Mesenchymal stem cell (in vitro differentiated cells and primary cell): ENCODE measurements at regions not wholly inside any gene's neighbourhood (a gene's known extent, or its start where the extent isn't known, plus 50 kb on each side); places are given as distances from the start of the nearest gene placed in this dataset.

Experiments
- DNase-seq: peaks from one replicate; pipeline ENCODE4 v3.0.0-alpha.2; 2013
- H2AFZ ChIP-seq: one replicate; pipeline ENCODE4 v1.6.1; 2013; ENCODE audit warnings: low read depth, mild to moderate bottlenecking, control low read depth, inconsistent platforms, low read length, moderate library complexity
- H2AK5ac ChIP-seq: 2 replicates; pipeline ENCODE4 v1.6.1; 2013; ENCODE audit warnings: low read length, moderate library complexity, mild to moderate bottlenecking, inconsistent platforms; ENCODE audit not compliant: severe bottlenecking
- H2BK120ac ChIP-seq: one replicate; pipeline ENCODE4 v1.6.1; 2013; ENCODE audit warnings: low read depth, mild to moderate bottlenecking, inconsistent platforms, low read length, moderate library complexity
- H2BK12ac ChIP-seq, 2 experiments: one replicate each; pipeline ENCODE4 v1.6.1; 2013; ENCODE audit warnings: inconsistent platforms in 2 of 2, low read length in 2 of 2, mild to moderate bottlenecking in 2 of 2, moderate library complexity in 2 of 2, control low read depth in 1 of 2
- H2BK15ac ChIP-seq: one replicate; pipeline ENCODE4 v1.6.1; 2013; ENCODE audit warnings: mild to moderate bottlenecking, low read depth, inconsistent platforms; ENCODE audit not compliant: poor library complexity, severe bottlenecking
- H2BK5ac ChIP-seq: 2 replicates; pipeline ENCODE4 v1.6.1; 2013; ENCODE audit warnings: low read depth, mild to moderate bottlenecking, low read length, control low read depth, inconsistent platforms; ENCODE audit not compliant: poor library complexity, severe bottlenecking
- H3K14ac ChIP-seq, 2 experiments: one replicate each; pipeline ENCODE4 v1.6.1; 2013; ENCODE audit warnings: inconsistent platforms in 2 of 2, low read length in 2 of 2, control low read depth in 1 of 2, mild to moderate bottlenecking in 1 of 2, moderate library complexity in 1 of 2
- H3K18ac ChIP-seq, 2 experiments: one replicate each; pipeline ENCODE4 v1.6.1; 2013; ENCODE audit warnings: inconsistent platforms in 2 of 2, low read length in 2 of 2, control low read depth in 1 of 2, low read depth in 1 of 2, mild to moderate bottlenecking in 1 of 2
- H3K23ac ChIP-seq, 2 experiments: one replicate each; pipeline ENCODE4 v1.6.1; 2013; ENCODE audit warnings: inconsistent platforms in 2 of 2, low read length in 2 of 2, mild to moderate bottlenecking in 2 of 2, moderate library complexity in 2 of 2, control low read depth in 1 of 2
- H3K27ac ChIP-seq: 2 replicates; pipeline ENCODE4 v1.5.1; 2013; ENCODE audit warnings: mild to moderate bottlenecking, moderate library complexity, low read length, control low read depth, inconsistent platforms; ENCODE audit not compliant: poor library complexity, severe bottlenecking
- H3K27me3 ChIP-seq, 2 experiments: 2 replicates each; pipeline versions ENCODE4 v1.6.1 to v1.7.0; 2013; ENCODE audit warnings: low read length in 2 of 2, mild to moderate bottlenecking in 2 of 2, moderate library complexity in 2 of 2, control low read depth in 1 of 2, inconsistent platforms in 1 of 2; ENCODE audit not compliant: control insufficient read depth in 1 of 2, insufficient read depth in 1 of 2
- H3K36me3 ChIP-seq, 2 experiments: 2 replicates each; pipeline versions ENCODE4 v1.6.1 to v1.7.0; 2013; ENCODE audit warnings: low read length in 2 of 2, control low read depth in 1 of 2, inconsistent platforms in 1 of 2, low read depth in 1 of 2, mild to moderate bottlenecking in 1 of 2; ENCODE audit not compliant: insufficient read depth in 2 of 2, control insufficient read depth in 1 of 2
- H3K4ac ChIP-seq, 2 experiments: one replicate each; pipeline ENCODE4 v1.6.1; 2013; ENCODE audit warnings: inconsistent platforms in 2 of 2, low read length in 2 of 2, mild to moderate bottlenecking in 2 of 2, moderate library complexity in 2 of 2, control low read depth in 1 of 2, low read depth in 1 of 2
- H3K4me1 ChIP-seq: 2 replicates; pipeline ENCODE4 v1.6.1; 2013; ENCODE audit warnings: low read depth, low read length, control low read depth; ENCODE audit not compliant: control insufficient read depth, insufficient read depth
- H3K4me2 ChIP-seq: 2 replicates; pipeline ENCODE4 v1.6.1; 2013; ENCODE audit warnings: low read length, mild to moderate bottlenecking, inconsistent platforms; ENCODE audit not compliant: poor library complexity, severe bottlenecking
- H3K4me3 ChIP-seq, 2 experiments: 2 replicates each; pipeline versions ENCODE4 v1.5.1 to v1.7.0; 2013; ENCODE audit warnings: low read length in 2 of 2, mild to moderate bottlenecking in 2 of 2, control low read depth in 1 of 2, low read depth in 1 of 2; ENCODE audit not compliant: insufficient read depth in 1 of 2
- H3K79me1 ChIP-seq: replicated peaks from 2 replicates; pipeline ENCODE4 v1.6.1; 2013; ENCODE audit warnings: mild to moderate bottlenecking, control low read depth, low read length, inconsistent platforms; ENCODE audit not compliant: poor library complexity, severe bottlenecking
- H3K9ac ChIP-seq: 2 replicates; pipeline ENCODE4 v1.7.0; 2013; ENCODE audit warnings: mild to moderate bottlenecking, low read length, moderate library complexity
- H3K9me3 ChIP-seq: 2 replicates; pipeline ENCODE4 v1.7.0; 2013; ENCODE audit warnings: mild to moderate bottlenecking, low read length; ENCODE audit not compliant: control insufficient read depth
- H4K8ac ChIP-seq: one replicate; pipeline ENCODE4 v1.6.1; 2013; ENCODE audit warnings: inconsistent platforms, mild to moderate bottlenecking, low read length, moderate library complexity
- H4K91ac ChIP-seq: one replicate; pipeline ENCODE4 v1.6.1; 2013; ENCODE audit warnings: mild to moderate bottlenecking, low read length, inconsistent platforms
- WGBS: methylation state at CpG from one replicate; pipeline ENCODE4 v1.1.7; 2013; ENCODE audit warnings: mixed read lengths; 5-methylcytosine and 5-hydroxymethylcytosine counted together

DNA sequence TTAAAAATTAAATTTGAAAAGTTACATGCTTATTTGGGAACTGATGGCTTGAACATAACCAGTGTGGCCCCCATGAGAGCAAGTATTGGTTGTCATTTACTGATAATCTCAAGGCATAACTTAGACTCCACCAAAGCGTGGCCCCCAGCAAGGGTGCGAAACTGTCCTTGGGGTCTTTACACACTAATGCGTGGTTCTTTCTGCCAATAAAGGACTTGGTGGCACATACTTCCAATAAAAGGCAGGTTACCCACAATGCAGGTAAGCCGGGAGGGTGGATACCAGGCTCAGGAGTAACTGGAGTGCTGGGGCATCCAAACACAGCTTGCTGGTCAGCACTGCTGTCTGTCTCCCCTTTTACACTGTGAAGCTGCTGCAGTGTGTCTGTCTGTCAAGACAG lies 278.2 kb upstream of the NCKAP5 start:
- Histone ChIP-seq H4K8ac (no peak overlapping the region), H3K4me2 (no peak overlapping the region), H3K4me1 (peaks cover 8% of the 10 kb centered on the region), H3K23ac (no peak overlapping the region), H3K4ac (no peak overlapping the region), H3K27me3 (no peaks in the 10 kb centered on the region), H3K79me1 (no peaks in the 10 kb centered on the region), H2AK5ac (no peak overlapping the region), H2AFZ (no peak overlapping the region), H3K36me3 (no peaks in the 10 kb centered on the region), H2BK12ac (no peak overlapping the region), H3K9me3 (no peaks in the 10 kb centered on the region), H4K91ac (no peak overlapping the region), H2BK120ac (no peak overlapping the region), H2BK5ac (no peak overlapping the region), H3K4me3 (no peak overlapping the region), H3K9ac (no peak overlapping the region), H2BK15ac (no peak overlapping the region), H3K14ac (no peak overlapping the region), H3K27ac (no peak overlapping the region), H3K18ac (no peak overlapping the region)
- 90% methylated on average over 4 of the region's 4 CpGs for WGBS
- no peak for DNase-seq

GRCh38 chr2:133847591-133847990 lies 279.3 kb upstream of the NCKAP5 start:
- H2BK5ac ChIP-seq: no peak overlapping the region
- 95% methylated on average over 4 of the region's 5 CpGs for WGBS
- no peak overlapping the region for H3K18ac ChIP-seq
- no peak overlapping the region for H3K4ac ChIP-seq
- no peak overlapping the region for H3K4me2 ChIP-seq
- H2BK120ac ChIP-seq: no peak overlapping the region
- no peaks in the 10 kb centered on the region for H3K36me3 ChIP-seq
- DNase-seq: no peak
- no peaks in the 10 kb centered on the region for H3K79me1 ChIP-seq
- peaks cover 4% of the 10 kb centered on the region for H3K9me3 ChIP-seq
- H4K91ac ChIP-seq: no peak overlapping the region
- H2BK15ac ChIP-seq: no peak overlapping the region
- H4K8ac ChIP-seq: no peak overlapping the region
- no peak overlapping the region for H3K14ac ChIP-seq
- no peak overlapping the region for H3K4me3 ChIP-seq
- no peak overlapping the region for H3K27ac ChIP-seq
- no peak overlapping the region for H3K9ac ChIP-seq
- H2AFZ ChIP-seq: no peak overlapping the region
- H2BK12ac ChIP-seq: no peak overlapping the region
- H3K4me1 ChIP-seq: peaks cover 6% of the 10 kb centered on the region
- H3K23ac ChIP-seq: no peak overlapping the region
- H2AK5ac ChIP-seq: no peak overlapping the region
- no peaks in the 10 kb centered on the region for H3K27me3 ChIP-seq

- H3K23ac ChIP-seq: no peak overlapping the region
- H3K14ac ChIP-seq: no peak overlapping the region
- no peak overlapping the region for H4K91ac ChIP-seq
- H3K36me3 ChIP-seq: no peaks in the 10 kb centered on the region
- no peak overlapping the region for H3K4me2 ChIP-seq
- no peak overlapping the region for H3K18ac ChIP-seq
- no peak overlapping the region for H2AFZ ChIP-seq
- H2BK120ac ChIP-seq: no peak overlapping the region
- no peak overlapping the region for H2AK5ac ChIP-seq
- H3K4me1 ChIP-seq: peaks cover 5% of the 10 kb centered on the region
- H3K9ac ChIP-seq: no peak overlapping the region
- H2BK15ac ChIP-seq: no peak overlapping the region
- no peak overlapping the region for H3K27ac ChIP-seq
- 87% methylated on average over 4 of the region's 4 CpGs for WGBS
- no peaks in the 10 kb centered on the region for H3K79me1 ChIP-seq
- DNase-seq: no peak
- no peak overlapping the region for H3K4me3 ChIP-seq
- no peak overlapping the region for H2BK12ac ChIP-seq
- no peaks in the 10 kb centered on the region for H3K27me3 ChIP-seq
- H4K8ac ChIP-seq: no peak overlapping the region
- no peak overlapping the region for H2BK5ac ChIP-seq
- no peak overlapping the region for H3K4ac ChIP-seq
- peaks cover 4% of the 10 kb centered on the region for H3K9me3 ChIP-seq
Observed at GRCh38 chr2:133848111-133848649, 279.9 kb upstream of the NCKAP5 start.

DNA sequence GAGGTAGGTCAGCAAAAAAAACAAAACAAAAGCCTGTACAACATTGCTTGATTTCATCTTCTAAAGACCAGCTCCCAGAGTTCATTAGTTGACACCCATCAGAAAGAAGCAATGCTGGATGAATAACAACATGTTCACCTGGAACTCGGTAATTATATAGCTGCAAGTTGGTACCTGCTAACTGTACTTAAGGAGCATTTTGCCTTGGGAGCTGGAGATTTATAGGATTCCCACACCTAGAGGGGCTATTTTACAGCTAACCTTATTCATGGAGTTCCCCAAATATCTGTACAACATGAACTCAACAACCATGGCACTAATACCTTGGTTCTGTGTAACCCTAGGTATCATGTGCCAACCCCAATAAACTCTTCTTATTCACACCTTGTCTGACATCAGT lies 281.1 kb upstream of the NCKAP5 start:
- Histone ChIP-seq H2BK15ac (no peak overlapping the region), H2AFZ (no peak overlapping the region), H3K23ac (no peak overlapping the region), H3K27me3 (no peaks in the 10 kb centered on the region), H3K4me2 (no peak overlapping the region), H3K79me1 (no peaks in the 10 kb centered on the region), H3K14ac (no peak overlapping the region), H4K91ac (no peak overlapping the region), H2BK120ac (no peak overlapping the region), H2AK5ac (no peak overlapping the region), H3K4me3 (no peak overlapping the region), H4K8ac (no peak overlapping the region), H3K4me1 (no peaks in the 10 kb centered on the region), H2BK5ac (no peak overlapping the region), H3K4ac (no peak overlapping the region), H3K36me3 (no peaks in the 10 kb centered on the region), H3K9ac (no peak overlapping the region), H3K9me3 (peaks cover 4% of the 10 kb centered on the region), H3K27ac (no peak overlapping the region), H2BK12ac (no peak overlapping the region), H3K18ac (no peak overlapping the region)
- DNase-seq: no peak
- 80% methylated on average over 1 of the region's 1 CpG for WGBS
